Neural progenitor cell (in vitro differentiated cells): ENCODE measurements at regions not wholly inside any gene's neighbourhood (a gene's known extent, or its start where the extent isn't known, plus 50 kb on each side); places are given as distances from the start of the nearest gene placed in this dataset.

ENCODE experiments used
- DNase-seq: peaks from one replicate; pipeline ENCODE4 v3.0.0-alpha.2; 2016; ENCODE audit warnings: low spot score
- H2AFZ ChIP-seq: fragments of 200-600 bp; sonication (generic); replicated peaks from 2 replicates; pipeline ENCODE4 v1.6.1; 2016; ENCODE audit warnings: antibody characterized with exemption
- H3F3A ChIP-seq: fragments of 200-600 bp; sonication (generic); 2 replicates; pipeline ENCODE4 v1.6.1; 2016; ENCODE audit warnings: antibody characterized with exemption, low read depth
- H3K27ac ChIP-seq: fragments of 200-600 bp; sonication (generic); 2 replicates; pipeline ENCODE4 v1.5.1; 2016; ENCODE audit warnings: mild to moderate bottlenecking
- H3K27me3 ChIP-seq: fragments of 200-600 bp; sonication (generic); 2 replicates; pipeline ENCODE4 v1.6.1; 2016; ENCODE audit warnings: mild to moderate bottlenecking, moderate library complexity
- H3K36me3 ChIP-seq: fragments of 200-600 bp; sonication (generic); 2 replicates; pipeline ENCODE4 v1.5.1; 2016
- H3K4me1 ChIP-seq: fragments of 200-600 bp; sonication (generic); 2 replicates; pipeline ENCODE4 v1.6.1; 2016; ENCODE audit warnings: mixed run types
- H3K4me2 ChIP-seq: fragments of 200-600 bp; sonication (generic); 2 replicates; pipeline ENCODE4 v1.6.1; 2016
- H3K4me3 ChIP-seq: fragments of 200-600 bp; sonication (generic); 2 replicates; pipeline ENCODE4 v1.5.1; 2016
- H3K79me2 ChIP-seq: fragments of 200-600 bp; sonication (generic); 2 replicates; pipeline ENCODE4 v1.6.1; 2016; ENCODE audit warnings: low read depth
- H3K9ac ChIP-seq: fragments of 200-600 bp; sonication (generic); 2 replicates; pipeline ENCODE4 v1.6.1; 2016
- H3K9me3 ChIP-seq: fragments of 200-600 bp; sonication (generic); 2 replicates; pipeline ENCODE4 v1.5.1; 2016; ENCODE audit warnings: low read depth
- H4K20me1 ChIP-seq: fragments of 200-600 bp; sonication (generic); 2 replicates; pipeline ENCODE4 v1.6.1; 2016; ENCODE audit warnings: low read depth
- H3K27ac Mint-ChIP-seq: 3 replicates; pipeline ENCODE4 v1.8.0; 2021; ENCODE audit warnings: mixed read lengths
- H3K27me3 Mint-ChIP-seq: 2 replicates; pipeline ENCODE4 v1.8.0; 2022; ENCODE audit warnings: low read depth, mild to moderate bottlenecking, inconsistent platforms, moderate library complexity, mixed read lengths; ENCODE audit not compliant: insufficient read depth
- H3K36me3 Mint-ChIP-seq: 3 replicates; pipeline ENCODE4 v1.8.0; 2021; ENCODE audit warnings: mixed read lengths
- H3K4me1 Mint-ChIP-seq: 3 replicates; pipeline ENCODE4 v1.8.0; 2021; ENCODE audit warnings: mixed read lengths
- H3K4me3 Mint-ChIP-seq: 3 replicates; pipeline ENCODE4 v1.8.0; 2021; ENCODE audit warnings: mild to moderate bottlenecking, moderate library complexity, mixed read lengths
- H3K9me3 Mint-ChIP-seq: 3 replicates; pipeline ENCODE4 v1.8.0; 2020; ENCODE audit warnings: mixed read lengths
- EZH2 ChIP-seq: fragments of 200-600 bp; sonication (generic); IDR thresholded peaks from 2 replicates; pipeline ENCODE4 v1.6.1; 2017; ENCODE audit warnings: antibody characterized with exemption, mild to moderate bottlenecking, moderate library complexity
- EZH2phosphoT487 ChIP-seq: fragments of 200-600 bp; sonication (generic); IDR thresholded peaks from 2 replicates; pipeline ENCODE4 v1.6.1; 2017; ENCODE audit warnings: antibody characterized with exemption
- TF ChIP-seq, protein P1 (sequence below): fragments of 200-600 bp; sonication (generic); IDR thresholded peaks from 2 replicates; pipeline ENCODE4 v1.5.1; 2017; ENCODE audit warnings: antibody characterized with exemption, mild to moderate bottlenecking

DNA sequence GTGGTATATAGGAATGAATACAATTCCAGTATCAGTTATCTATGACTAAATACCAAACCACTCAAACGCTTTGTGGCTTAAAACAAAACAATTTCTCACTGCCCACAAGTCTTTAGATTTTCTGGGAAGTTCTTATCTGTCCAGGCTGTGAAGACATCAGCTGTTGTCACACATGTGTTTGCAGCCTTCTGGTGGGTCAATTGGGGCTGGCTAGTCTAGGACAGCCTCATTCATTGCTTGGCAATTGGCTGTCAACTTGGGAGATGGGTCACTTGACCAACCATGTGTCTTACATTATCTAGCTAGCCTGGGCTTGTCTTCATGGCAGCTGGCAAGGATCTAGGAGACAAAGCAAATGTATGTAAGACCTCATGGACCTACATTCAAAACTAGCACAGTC, 53.8 kb upstream of the PAPPA start:
- no peak overlapping the region for H3K27ac Mint-ChIP-seq
- no peaks in the 10 kb centered on the region for H3K9me3 Mint-ChIP-seq

DNA sequence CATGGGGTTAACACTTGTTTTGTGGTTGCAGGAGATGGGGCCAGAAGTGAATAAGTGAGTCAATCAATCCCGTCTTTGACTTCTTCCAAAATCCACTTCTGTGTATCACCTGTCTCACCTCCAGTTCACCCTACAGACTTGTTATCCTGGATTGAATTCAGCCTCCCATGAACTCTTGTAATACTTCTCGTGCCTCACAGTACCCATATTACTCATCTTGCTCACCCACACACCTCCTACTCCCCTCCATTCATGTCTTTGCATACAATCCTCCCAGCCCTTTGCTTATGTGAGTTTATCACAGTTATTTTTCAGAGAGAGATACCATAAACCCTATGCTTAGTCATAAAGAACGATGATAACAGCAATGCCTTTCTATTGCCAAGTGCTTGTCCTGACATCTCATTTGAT, 52.9 kb upstream of the PAPPA start:
- no peaks in the 10 kb centered on the region for H3K9me3 ChIP-seq
- H3K27me3 ChIP-seq = no peaks in the 10 kb centered on the region
- no peak for DNase-seq
- no peak overlapping the region for H2AFZ ChIP-seq
- H3K4me1 Mint-ChIP-seq = peaks cover 4% of the 10 kb centered on the region
- no peaks in the 10 kb centered on the region for H3F3A ChIP-seq
- peaks cover 2% of the 10 kb centered on the region for H3K27me3 Mint-ChIP-seq
- no peaks in the 10 kb centered on the region for H3K36me3 Mint-ChIP-seq
- no peaks in the 10 kb centered on the region for H3K36me3 ChIP-seq
- H3K4me1 ChIP-seq = peaks cover 8% of the 10 kb centered on the region
- H3K79me2 ChIP-seq = no peaks in the 10 kb centered on the region
- H4K20me1 ChIP-seq = no peaks in the 10 kb centered on the region
- no peak overlapping the region for H3K4me2 ChIP-seq
- H3K4me3 Mint-ChIP-seq = no peak overlapping the region
- H3K9ac ChIP-seq = no peak overlapping the region
- no peak overlapping the region for H3K27ac Mint-ChIP-seq
- no peak overlapping the region for H3K27ac ChIP-seq
- H3K9me3 Mint-ChIP-seq = no peaks in the 10 kb centered on the region
- TF ChIP-seq, protein P1, sequence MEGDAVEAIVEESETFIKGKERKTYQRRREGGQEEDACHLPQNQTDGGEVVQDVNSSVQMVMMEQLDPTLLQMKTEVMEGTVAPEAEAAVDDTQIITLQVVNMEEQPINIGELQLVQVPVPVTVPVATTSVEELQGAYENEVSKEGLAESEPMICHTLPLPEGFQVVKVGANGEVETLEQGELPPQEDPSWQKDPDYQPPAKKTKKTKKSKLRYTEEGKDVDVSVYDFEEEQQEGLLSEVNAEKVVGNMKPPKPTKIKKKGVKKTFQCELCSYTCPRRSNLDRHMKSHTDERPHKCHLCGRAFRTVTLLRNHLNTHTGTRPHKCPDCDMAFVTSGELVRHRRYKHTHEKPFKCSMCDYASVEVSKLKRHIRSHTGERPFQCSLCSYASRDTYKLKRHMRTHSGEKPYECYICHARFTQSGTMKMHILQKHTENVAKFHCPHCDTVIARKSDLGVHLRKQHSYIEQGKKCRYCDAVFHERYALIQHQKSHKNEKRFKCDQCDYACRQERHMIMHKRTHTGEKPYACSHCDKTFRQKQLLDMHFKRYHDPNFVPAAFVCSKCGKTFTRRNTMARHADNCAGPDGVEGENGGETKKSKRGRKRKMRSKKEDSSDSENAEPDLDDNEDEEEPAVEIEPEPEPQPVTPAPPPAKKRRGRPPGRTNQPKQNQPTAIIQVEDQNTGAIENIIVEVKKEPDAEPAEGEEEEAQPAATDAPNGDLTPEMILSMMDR = no peak
- TF ChIP-seq EZH2phosphoT487 (no peak), EZH2 (no peak)
- H3K4me3 ChIP-seq = no peak overlapping the region

More for the DNA sequence above, 53.8 kb upstream of the PAPPA start:
- Mint-ChIP-seq H3K27me3 (peaks cover 2% of the 10 kb centered on the region), H3K4me3 (no peak overlapping the region), H3K4me1 (peaks cover 4% of the 10 kb centered on the region), H3K36me3 (no peaks in the 10 kb centered on the region)
- H3K9ac ChIP-seq = no peak overlapping the region
- no peak for DNase-seq
- no peak overlapping the region for H3K27ac ChIP-seq
- no peaks in the 10 kb centered on the region for H3K79me2 ChIP-seq
- no peak overlapping the region for H3K4me2 ChIP-seq
- no peak for TF ChIP-seq EZH2
- TF ChIP-seq, protein P1 = no peak
- TF ChIP-seq EZH2phosphoT487 = no peak
- no peak overlapping the region for H2AFZ ChIP-seq
- no peaks in the 10 kb centered on the region for H3K36me3 ChIP-seq
- no peaks in the 10 kb centered on the region for H4K20me1 ChIP-seq
- H3K27me3 ChIP-seq = no peaks in the 10 kb centered on the region
- H3K4me1 ChIP-seq = peaks cover 8% of the 10 kb centered on the region
- no peaks in the 10 kb centered on the region for H3K9me3 ChIP-seq
- H3F3A ChIP-seq = no peaks in the 10 kb centered on the region
- H3K4me3 ChIP-seq = no peak overlapping the region

- H3K9me3 ChIP-seq = no peaks in the 10 kb centered on the region
- H3K4me1 Mint-ChIP-seq = peaks cover 4% of the 10 kb centered on the region
- H3F3A ChIP-seq = no peaks in the 10 kb centered on the region
- peaks cover 2% of the 10 kb centered on the region for H3K27me3 Mint-ChIP-seq
- no peaks in the 10 kb centered on the region for H4K20me1 ChIP-seq
- H3K9me3 Mint-ChIP-seq = no peaks in the 10 kb centered on the region
- H3K9ac ChIP-seq = no peak overlapping the region
- H3K4me3 ChIP-seq = no peak overlapping the region
- no peak for TF ChIP-seq EZH2phosphoT487
- TF ChIP-seq, protein P1 = no peak
- TF ChIP-seq EZH2 = no peak
- no peak overlapping the region for H2AFZ ChIP-seq
- DNase-seq = no peak
- H3K27me3 ChIP-seq = no peaks in the 10 kb centered on the region
- H3K27ac Mint-ChIP-seq = no peak overlapping the region
- H3K27ac ChIP-seq = no peak overlapping the region
- H3K36me3 ChIP-seq = no peaks in the 10 kb centered on the region
- peaks cover 8% of the 10 kb centered on the region for H3K4me1 ChIP-seq
- H3K4me3 Mint-ChIP-seq = no peak overlapping the region
- no peak overlapping the region for H3K4me2 ChIP-seq
- no peaks in the 10 kb centered on the region for H3K79me2 ChIP-seq
- H3K36me3 Mint-ChIP-seq = no peaks in the 10 kb centered on the region
These were observed 52.1 kb upstream of the PAPPA start for GRCh38 chr9:116101516-116101915.

DNA sequence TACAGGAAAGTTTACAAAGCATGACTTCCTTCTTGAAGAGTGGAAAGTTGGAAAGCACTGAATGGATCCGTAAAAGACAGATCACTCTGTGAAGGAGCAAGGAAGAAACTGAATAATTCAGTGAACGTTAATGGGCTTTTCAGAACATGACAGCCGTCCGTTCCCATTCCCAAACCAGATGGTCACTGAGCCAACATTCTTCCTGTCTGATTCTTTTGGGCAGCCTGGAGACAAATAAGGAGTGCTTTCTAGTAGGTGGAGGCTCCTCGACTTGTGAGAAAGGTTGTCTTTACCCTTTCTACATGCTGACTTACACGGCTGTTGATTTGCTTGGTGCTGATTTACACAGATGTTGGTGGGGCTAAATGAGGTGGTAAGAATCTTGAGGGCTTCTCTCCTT, 51.0 kb upstream of the PAPPA start:
- Histone ChIP-seq H3K9ac (no peak overlapping the region), H3K27me3 (no peaks in the 10 kb centered on the region), H3K4me3 (no peak overlapping the region), H4K20me1 (no peaks in the 10 kb centered on the region), H3K36me3 (no peaks in the 10 kb centered on the region), H3F3A (no peaks in the 10 kb centered on the region), H3K4me2 (no peak overlapping the region), H3K27ac (no peak overlapping the region), H2AFZ (no peak overlapping the region), H3K4me1 (no peaks in the 10 kb centered on the region), H3K79me2 (no peaks in the 10 kb centered on the region), H3K9me3 (no peaks in the 10 kb centered on the region)
- H3K27ac Mint-ChIP-seq = no peak overlapping the region
- H3K4me1 Mint-ChIP-seq = no peaks in the 10 kb centered on the region
- H3K36me3 Mint-ChIP-seq = no peaks in the 10 kb centered on the region
- H3K4me3 Mint-ChIP-seq = no peak overlapping the region
- no peak for TF ChIP-seq EZH2
- TF ChIP-seq, protein P1 = no peak
- TF ChIP-seq EZH2phosphoT487 = no peak
- DNase-seq = no peak
- no peaks in the 10 kb centered on the region for H3K9me3 Mint-ChIP-seq
- peaks cover 2% of the 10 kb centered on the region for H3K27me3 Mint-ChIP-seq
